ENCODE measurements at regions not wholly inside any gene's neighbourhood (a gene's known extent, or its start where the extent isn't known, plus 50 kb on each side); places are given as distances from the start of the nearest gene placed in this dataset.
"Not testable (repeated sequence)": the region's sequence is repeated elsewhere in the genome, so short reads cannot be mapped to it uniquely, and the experiment has no call there.

- no peak for DNase-seq (ENCODE audit: low read depth)
Measured at GRCh38 chr21:32940079-32941014, 85.4 kb upstream of the OLIG2 start.

GRCh38 chr21:32941263-32941662, 84.5 kb upstream of the OLIG2 start:
- DNase-seq (ENCODE audit: low read depth) = no peak

GRCh38 chr21:32946654-32947053, 79.1 kb upstream of the OLIG2 start:
- DNase-seq (ENCODE audit: low read depth) = no peak

GRCh38 chr21:32947736-32948135, 78.0 kb upstream of the OLIG2 start:
- no peak for DNase-seq (ENCODE audit: low read depth)

- no peak for DNase-seq (ENCODE audit: low read depth)
Measured at GRCh38 chr21:32949701-32950100, 76.0 kb upstream of the OLIG2 start.

GRCh38 chr21:32951041-32951440, 74.7 kb upstream of the OLIG2 start:
- DNase-seq (ENCODE audit: low read depth) = no peak

GRCh38 chr21:32954353-32954752, 71.4 kb upstream of the OLIG2 start:
- no peak for DNase-seq (ENCODE audit: low read depth)

- DNase-seq (ENCODE audit: low read depth) = no peak
Measured at GRCh38 chr21:32955311-32956060, 70.2 kb upstream of the OLIG2 start.

- DNase-seq (ENCODE audit: low read depth) = no peak
Measured at GRCh38 chr21:32956061-32956656, 69.6 kb upstream of the OLIG2 start.

GRCh38 chr21:32957545-32957944, 68.2 kb upstream of the OLIG2 start:
- DNase-seq (ENCODE audit: low read depth) = no peak

- DNase-seq (ENCODE audit: low read depth) = no peak
Measured at GRCh38 chr21:32958288-32959002, 67.3 kb upstream of the OLIG2 start.

- no peak for DNase-seq (ENCODE audit: low read depth)
Measured at GRCh38 chr21:32962268-32962667, 63.5 kb upstream of the OLIG2 start.

GRCh38 chr21:32965129-32965680, 60.5 kb upstream of the OLIG2 start:
- DNase-seq (ENCODE audit: low read depth) = no peak

- DNase-seq (ENCODE audit: low read depth) = no peak
Measured at GRCh38 chr21:32966120-32966519, 59.6 kb upstream of the OLIG2 start.

GRCh38 chr21:32968103-32968502, 57.6 kb upstream of the OLIG2 start:
- not testable (repeated sequence) for DNase-seq (ENCODE audit: low read depth)

- no peak for DNase-seq (ENCODE audit: low read depth)
Measured at GRCh38 chr21:32974653-32975052, 51.1 kb upstream of the OLIG2 start.

GRCh38 chr21:32975811-32976431, 49.8 kb upstream of the OLIG2 start:
- DNase-seq (ENCODE audit: low read depth) = no peak
